ENCODE measurements at regions not wholly inside any gene's neighbourhood (a gene's known extent, or its start where the extent isn't known, plus 50 kb on each side); places are given as distances from the start of the nearest gene placed in this dataset.

GRCh38 chr14:41457393-41457792 is 149.3 kb upstream of the LRFN5 start:
- ChIA-PET POLR2A (no interaction called here), CTCF (no interaction called here)
- Histone ChIP-seq H3K36me3 (ENCODE audit: control insufficient read depth, insufficient read depth, low read length) (no peaks in the 10 kb centered on the region), H3K4me1 (ENCODE audit: control insufficient read depth, insufficient read depth, low read length) (no peaks in the 10 kb centered on the region), H3K27ac (ENCODE audit: low read length) (no peak overlapping the region), H3K27me3 (ENCODE audit: control insufficient read depth, insufficient read depth, low read length) (no peaks in the 10 kb centered on the region), H3K9me3 (ENCODE audit: control insufficient read depth, insufficient read depth, low read depth, low read length) (no peaks in the 10 kb centered on the region), H3K4me3 (ENCODE audit: low read depth in 2 of 2, low read length in 2 of 2) (no peak overlapping the region)
- intact Hi-C loops (cut with micrococcal nuclease; ENCODE audit: unreplicated experiment) (no loop called here), in situ Hi-C loops (cut with HindIII; ENCODE audit: low pct_unique_long_range_greater_than_20kb, low sequenced_read_pairs) (no loop called here)
- no peak for DNase-seq (ENCODE audit: low read depth, low spot score)
- no TSS peak for BruUV-seq (replicated peaks)
- no peak for ATAC-seq
- TF ChIP-seq, protein P1, sequence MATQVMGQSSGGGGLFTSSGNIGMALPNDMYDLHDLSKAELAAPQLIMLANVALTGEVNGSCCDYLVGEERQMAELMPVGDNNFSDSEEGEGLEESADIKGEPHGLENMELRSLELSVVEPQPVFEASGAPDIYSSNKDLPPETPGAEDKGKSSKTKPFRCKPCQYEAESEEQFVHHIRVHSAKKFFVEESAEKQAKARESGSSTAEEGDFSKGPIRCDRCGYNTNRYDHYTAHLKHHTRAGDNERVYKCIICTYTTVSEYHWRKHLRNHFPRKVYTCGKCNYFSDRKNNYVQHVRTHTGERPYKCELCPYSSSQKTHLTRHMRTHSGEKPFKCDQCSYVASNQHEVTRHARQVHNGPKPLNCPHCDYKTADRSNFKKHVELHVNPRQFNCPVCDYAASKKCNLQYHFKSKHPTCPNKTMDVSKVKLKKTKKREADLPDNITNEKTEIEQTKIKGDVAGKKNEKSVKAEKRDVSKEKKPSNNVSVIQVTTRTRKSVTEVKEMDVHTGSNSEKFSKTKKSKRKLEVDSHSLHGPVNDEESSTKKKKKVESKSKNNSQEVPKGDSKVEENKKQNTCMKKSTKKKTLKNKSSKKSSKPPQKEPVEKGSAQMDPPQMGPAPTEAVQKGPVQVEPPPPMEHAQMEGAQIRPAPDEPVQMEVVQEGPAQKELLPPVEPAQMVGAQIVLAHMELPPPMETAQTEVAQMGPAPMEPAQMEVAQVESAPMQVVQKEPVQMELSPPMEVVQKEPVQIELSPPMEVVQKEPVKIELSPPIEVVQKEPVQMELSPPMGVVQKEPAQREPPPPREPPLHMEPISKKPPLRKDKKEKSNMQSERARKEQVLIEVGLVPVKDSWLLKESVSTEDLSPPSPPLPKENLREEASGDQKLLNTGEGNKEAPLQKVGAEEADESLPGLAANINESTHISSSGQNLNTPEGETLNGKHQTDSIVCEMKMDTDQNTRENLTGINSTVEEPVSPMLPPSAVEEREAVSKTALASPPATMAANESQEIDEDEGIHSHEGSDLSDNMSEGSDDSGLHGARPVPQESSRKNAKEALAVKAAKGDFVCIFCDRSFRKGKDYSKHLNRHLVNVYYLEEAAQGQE (IDR thresholded peaks at IDR 0.05; ENCODE audit: insufficient read depth in 1 of 2, low read depth in 2 of 2, low read length in 1 of 2), result no peak
- TF ChIP-seq TCF7L2 (IDR thresholded peaks at IDR 0.05; ENCODE audit: low read depth, low read length) (no peak), SIN3A (IDR thresholded peaks at IDR 0.05; ENCODE audit: borderline replicate concordance, insufficient read depth, low read depth, low read length) (no peak), POLR2AphosphoS5 (IDR thresholded peaks at IDR 0.05; ENCODE audit: low read depth, low read length) (no peak)
- TF ChIP-seq, protein P2, sequence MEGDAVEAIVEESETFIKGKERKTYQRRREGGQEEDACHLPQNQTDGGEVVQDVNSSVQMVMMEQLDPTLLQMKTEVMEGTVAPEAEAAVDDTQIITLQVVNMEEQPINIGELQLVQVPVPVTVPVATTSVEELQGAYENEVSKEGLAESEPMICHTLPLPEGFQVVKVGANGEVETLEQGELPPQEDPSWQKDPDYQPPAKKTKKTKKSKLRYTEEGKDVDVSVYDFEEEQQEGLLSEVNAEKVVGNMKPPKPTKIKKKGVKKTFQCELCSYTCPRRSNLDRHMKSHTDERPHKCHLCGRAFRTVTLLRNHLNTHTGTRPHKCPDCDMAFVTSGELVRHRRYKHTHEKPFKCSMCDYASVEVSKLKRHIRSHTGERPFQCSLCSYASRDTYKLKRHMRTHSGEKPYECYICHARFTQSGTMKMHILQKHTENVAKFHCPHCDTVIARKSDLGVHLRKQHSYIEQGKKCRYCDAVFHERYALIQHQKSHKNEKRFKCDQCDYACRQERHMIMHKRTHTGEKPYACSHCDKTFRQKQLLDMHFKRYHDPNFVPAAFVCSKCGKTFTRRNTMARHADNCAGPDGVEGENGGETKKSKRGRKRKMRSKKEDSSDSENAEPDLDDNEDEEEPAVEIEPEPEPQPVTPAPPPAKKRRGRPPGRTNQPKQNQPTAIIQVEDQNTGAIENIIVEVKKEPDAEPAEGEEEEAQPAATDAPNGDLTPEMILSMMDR (IDR thresholded peaks at IDR 0.05), result no peak

GRCh38 chr14:41449066-41449465 is 157.6 kb upstream of the LRFN5 start:
- DNase-seq (ENCODE audit: low read depth, low spot score), result no peak
- no peak for ATAC-seq

More at GRCh38 chr14:41449066-41449465, 157.6 kb upstream of the LRFN5 start:
- no peaks in the 10 kb centered on the region for H3K36me3 ChIP-seq (ENCODE audit: control insufficient read depth, insufficient read depth, low read length)
- no peak overlapping the region for H3K4me3 ChIP-seq (ENCODE audit: low read depth in 2 of 2, low read length in 2 of 2)
- intact Hi-C loops (cut with micrococcal nuclease; ENCODE audit: unreplicated experiment), result no loop called here
- no peaks in the 10 kb centered on the region for H3K4me1 ChIP-seq (ENCODE audit: control insufficient read depth, insufficient read depth, low read length)
- no TSS peak for BruUV-seq (replicated peaks)
- ChIA-PET CTCF (no interaction called here), POLR2A (no interaction called here)
- H3K9me3 ChIP-seq (ENCODE audit: control insufficient read depth, insufficient read depth, low read depth, low read length), result no peaks in the 10 kb centered on the region
- no peak overlapping the region for H3K27ac ChIP-seq (ENCODE audit: low read length)
- no peaks in the 10 kb centered on the region for H3K27me3 ChIP-seq (ENCODE audit: control insufficient read depth, insufficient read depth, low read length)
- TF ChIP-seq TCF7L2 (IDR thresholded peaks at IDR 0.05; ENCODE audit: low read depth, low read length) (no peak), POLR2AphosphoS5 (IDR thresholded peaks at IDR 0.05; ENCODE audit: low read depth, low read length) (no peak), SIN3A (IDR thresholded peaks at IDR 0.05; ENCODE audit: borderline replicate concordance, insufficient read depth, low read depth, low read length) (no peak)
- TF ChIP-seq, protein P2 (IDR thresholded peaks at IDR 0.05), result no peak
- TF ChIP-seq, protein P1 (IDR thresholded peaks at IDR 0.05; ENCODE audit: insufficient read depth in 1 of 2, low read depth in 2 of 2, low read length in 1 of 2), result no peak
- in situ Hi-C loops (cut with HindIII; ENCODE audit: low pct_unique_long_range_greater_than_20kb, low sequenced_read_pairs), result no loop called here

Measured in Panc1 (cell line).